HCT116 (cell line): ENCODE measurements at regions not wholly inside any gene's neighbourhood (a gene's known extent, or its start where the extent isn't known, plus 50 kb on each side); places are given as distances from the start of the nearest gene placed in this dataset.
"Not testable (repeated sequence)": the region's sequence is repeated elsewhere in the genome, so short reads cannot be mapped to it uniquely, and the experiment has no call there.

Experiments
- FOSL1 ChIP-seq: IDR thresholded peaks from 2 replicates; pipeline ENCODE4 v1.6.1; 2012; ENCODE audit warnings: low read depth
- POLR2A ChIP-seq: IDR thresholded peaks from 2 replicates; pipeline ENCODE4 v1.7.0; 2011; ENCODE audit warnings: borderline replicate concordance; ENCODE audit not compliant: insufficient read depth, insufficient read length; ENCODE audit errors: extremely low read depth
- POLR2AphosphoS5 ChIP-seq: IDR thresholded peaks from 2 replicates; pipeline ENCODE4 v1.6.1; 2011; ENCODE audit warnings: mild to moderate bottlenecking, low read depth, low read length, moderate library complexity
- SP1 ChIP-seq: IDR thresholded peaks from 2 replicates; pipeline ENCODE4 v1.6.1; 2012; ENCODE audit warnings: low read depth
- YY1 ChIP-seq: IDR thresholded peaks from 2 replicates; pipeline ENCODE4 v1.6.1; 2011; ENCODE audit warnings: low read length, low read depth, moderate library complexity, mild to moderate bottlenecking; ENCODE audit not compliant: insufficient replicate concordance; ENCODE audit errors: extremely low read depth
- ZNF274 ChIP-seq: fragments of 200-500 bp; sonication (Bioruptor generic); IDR thresholded peaks from 2 replicates; pipeline ENCODE4 v1.6.1; 2014; ENCODE audit warnings: mild to moderate bottlenecking, low read depth, low read length, inconsistent platforms
- TF ChIP-seq, protein P1 (sequence below): IDR thresholded peaks from 2 replicates; pipeline ENCODE4 v1.6.1; 2012
- TF ChIP-seq, protein P2 (sequence below), 3 experiments: fragments of 200-600 bp in 1 of 3; sonication (generic) in 1 of 3; IDR thresholded peaks in 2 of 3; conservative IDR thresholded peaks in 1 of 3; 2 replicates each; pipeline ENCODE4 v1.5.1; 2012 to 2017; ENCODE audit warnings: low read depth in 2 of 3, low read length in 2 of 3, antibody characterized with exemption in 1 of 3, borderline replicate concordance in 1 of 3, control low read depth in 1 of 3, mild to moderate bottlenecking in 1 of 3, mixed read lengths in 1 of 3, mixed run types in 1 of 3, moderate library complexity in 1 of 3; ENCODE audit not compliant: insufficient read depth in 1 of 3
- TF ChIP-seq, protein P3 (sequence below): IDR thresholded peaks from 2 replicates; pipeline ENCODE4 v1.6.1; 2011; ENCODE audit warnings: mild to moderate bottlenecking, low read length, moderate library complexity; ENCODE audit not compliant: insufficient replicate concordance; ENCODE audit errors: extremely low read depth

DNA sequence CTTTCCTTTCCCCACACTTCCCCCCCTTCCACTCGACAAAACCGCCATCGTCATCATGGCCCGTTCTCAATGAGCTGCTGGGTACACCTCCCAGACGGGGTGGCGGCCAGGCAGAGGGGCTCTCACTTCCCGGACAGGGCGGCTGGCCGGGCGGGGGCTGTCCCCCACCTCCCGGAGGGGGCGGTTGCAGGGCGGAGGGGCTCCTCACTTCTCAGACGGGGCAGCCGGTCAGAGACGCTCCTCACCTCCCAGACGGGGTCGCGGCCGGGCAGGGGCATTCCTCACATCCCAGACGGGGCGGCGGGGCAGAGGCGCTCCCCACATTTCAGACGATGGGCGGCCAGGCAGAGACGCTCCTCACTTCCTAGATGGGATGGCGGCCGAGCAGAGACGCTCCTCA lies 74.2 kb upstream of the OSTN start:
- TF ChIP-seq, protein P1, sequence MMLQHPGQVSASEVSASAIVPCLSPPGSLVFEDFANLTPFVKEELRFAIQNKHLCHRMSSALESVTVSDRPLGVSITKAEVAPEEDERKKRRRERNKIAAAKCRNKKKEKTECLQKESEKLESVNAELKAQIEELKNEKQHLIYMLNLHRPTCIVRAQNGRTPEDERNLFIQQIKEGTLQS, result not testable (repeated sequence)
- TF ChIP-seq, protein P2, sequence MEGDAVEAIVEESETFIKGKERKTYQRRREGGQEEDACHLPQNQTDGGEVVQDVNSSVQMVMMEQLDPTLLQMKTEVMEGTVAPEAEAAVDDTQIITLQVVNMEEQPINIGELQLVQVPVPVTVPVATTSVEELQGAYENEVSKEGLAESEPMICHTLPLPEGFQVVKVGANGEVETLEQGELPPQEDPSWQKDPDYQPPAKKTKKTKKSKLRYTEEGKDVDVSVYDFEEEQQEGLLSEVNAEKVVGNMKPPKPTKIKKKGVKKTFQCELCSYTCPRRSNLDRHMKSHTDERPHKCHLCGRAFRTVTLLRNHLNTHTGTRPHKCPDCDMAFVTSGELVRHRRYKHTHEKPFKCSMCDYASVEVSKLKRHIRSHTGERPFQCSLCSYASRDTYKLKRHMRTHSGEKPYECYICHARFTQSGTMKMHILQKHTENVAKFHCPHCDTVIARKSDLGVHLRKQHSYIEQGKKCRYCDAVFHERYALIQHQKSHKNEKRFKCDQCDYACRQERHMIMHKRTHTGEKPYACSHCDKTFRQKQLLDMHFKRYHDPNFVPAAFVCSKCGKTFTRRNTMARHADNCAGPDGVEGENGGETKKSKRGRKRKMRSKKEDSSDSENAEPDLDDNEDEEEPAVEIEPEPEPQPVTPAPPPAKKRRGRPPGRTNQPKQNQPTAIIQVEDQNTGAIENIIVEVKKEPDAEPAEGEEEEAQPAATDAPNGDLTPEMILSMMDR (IDR thresholded peaks at IDR 0.05 in 2 of 3, conservative IDR thresholded peaks at IDR 0.05 in 1 of 3; ENCODE audit: borderline replicate concordance in 1 of 3, insufficient read depth in 1 of 3, low read depth in 2 of 3, low read length in 2 of 3), result not testable (repeated sequence)
- not testable (repeated sequence) for TF ChIP-seq YY1, FOSL1, ZNF274, POLR2A, POLR2AphosphoS5, SP1
- TF ChIP-seq, protein P3, sequence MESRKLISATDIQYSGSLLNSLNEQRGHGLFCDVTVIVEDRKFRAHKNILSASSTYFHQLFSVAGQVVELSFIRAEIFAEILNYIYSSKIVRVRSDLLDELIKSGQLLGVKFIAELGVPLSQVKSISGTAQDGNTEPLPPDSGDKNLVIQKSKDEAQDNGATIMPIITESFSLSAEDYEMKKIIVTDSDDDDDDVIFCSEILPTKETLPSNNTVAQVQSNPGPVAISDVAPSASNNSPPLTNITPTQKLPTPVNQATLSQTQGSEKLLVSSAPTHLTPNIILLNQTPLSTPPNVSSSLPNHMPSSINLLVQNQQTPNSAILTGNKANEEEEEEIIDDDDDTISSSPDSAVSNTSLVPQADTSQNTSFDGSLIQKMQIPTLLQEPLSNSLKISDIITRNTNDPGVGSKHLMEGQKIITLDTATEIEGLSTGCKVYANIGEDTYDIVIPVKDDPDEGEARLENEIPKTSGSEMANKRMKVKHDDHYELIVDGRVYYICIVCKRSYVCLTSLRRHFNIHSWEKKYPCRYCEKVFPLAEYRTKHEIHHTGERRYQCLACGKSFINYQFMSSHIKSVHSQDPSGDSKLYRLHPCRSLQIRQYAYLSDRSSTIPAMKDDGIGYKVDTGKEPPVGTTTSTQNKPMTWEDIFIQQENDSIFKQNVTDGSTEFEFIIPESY, result not testable (repeated sequence)
